Liver (tissue), 8 donors: ENCODE measurements at regions not wholly inside any gene's neighbourhood (a gene's known extent, or its start where the extent isn't known, plus 50 kb on each side); places are given as distances from the start of the nearest gene placed in this dataset.

Experiments
- DNase-seq: peaks from one replicate; pipeline ENCODE4 v3.0.0-alpha.2; 2017; ENCODE audit warnings: low spot score
- H3K27ac ChIP-seq, 2 donors: one replicate each; pipeline ENCODE4 v1.7.0; 2013; ENCODE audit warnings: inconsistent platforms in 2 of 2, low read length in 2 of 2, control low read depth in 1 of 2, low read depth in 1 of 2, mild to moderate bottlenecking in 1 of 2
- H3K27me3 ChIP-seq, 4 donors: one replicate each; pipeline versions ENCODE4 v1.6.1 to v1.7.0; 2013; ENCODE audit warnings: low read length in 3 of 4, inconsistent platforms in 1 of 4, mild to moderate bottlenecking in 1 of 4, moderate library complexity in 1 of 4; ENCODE audit not compliant: control insufficient read depth in 4 of 4, insufficient read depth in 4 of 4
- H3K36me3 ChIP-seq, 4 donors: one replicate each; pipeline versions ENCODE4 v1.6.1 to v1.7.0; 2013; ENCODE audit warnings: low read length in 3 of 4, mild to moderate bottlenecking in 3 of 4, low read depth in 1 of 4, moderate library complexity in 1 of 4; ENCODE audit not compliant: control insufficient read depth in 4 of 4, insufficient read depth in 3 of 4
- H3K4me1 ChIP-seq, 4 donors: one replicate each; pipeline versions ENCODE4 v1.6.1 to v1.7.0; 2013; ENCODE audit warnings: low read length in 3 of 4, mild to moderate bottlenecking in 3 of 4, moderate library complexity in 1 of 4; ENCODE audit not compliant: control insufficient read depth in 4 of 4, insufficient read depth in 4 of 4
- H3K4me3 ChIP-seq, 3 donors: one replicate each; pipeline versions ENCODE4 v1.6.1 to v1.7.0; 2013; ENCODE audit warnings: low read length in 3 of 3, control low read depth in 1 of 3, low read depth in 1 of 3, mild to moderate bottlenecking in 1 of 3
- H3K9ac ChIP-seq, 2 donors: one replicate each; pipeline ENCODE4 v1.7.0; 2013; ENCODE audit warnings: low read length in 2 of 2, mild to moderate bottlenecking in 2 of 2, moderate library complexity in 2 of 2, control low read depth in 1 of 2, low read depth in 1 of 2
- H3K9me3 ChIP-seq, 4 donors: one replicate each; pipeline versions ENCODE4 v1.6.1 to v1.7.0; 2013; ENCODE audit warnings: low read length in 3 of 4; ENCODE audit not compliant: control insufficient read depth in 4 of 4
- ATF3 ChIP-seq: IDR thresholded peaks from 2 replicates; pipeline ENCODE4 v1.6.1; 2016; ENCODE audit warnings: antibody characterized with exemption
- CTCF ChIP-seq: fragments of 150-350 bp; IDR thresholded peaks from 2 replicates; pipeline ENCODE4 v1.5.1; 2017; ENCODE audit warnings: improper control_type of control experiment, low read depth, low read length; ENCODE audit not compliant: missing input control
- EGR1 ChIP-seq, 2 donors: IDR thresholded peaks; 2 replicates each; pipeline ENCODE4 v1.6.1; 2016 to 2018; ENCODE audit warnings: antibody characterized with exemption in 2 of 2, low read depth in 2 of 2
- FOXA1 ChIP-seq: IDR thresholded peaks from 2 replicates; pipeline ENCODE4 v1.6.1; 2016; ENCODE audit warnings: antibody characterized with exemption
- FOXA2 ChIP-seq: IDR thresholded peaks from 2 replicates; pipeline ENCODE4 v1.6.1; 2016; ENCODE audit warnings: antibody characterized with exemption
- GABPA ChIP-seq, 2 donors: IDR thresholded peaks in 1 of 2; conservative IDR thresholded peaks in 1 of 2; 2 replicates each; pipeline ENCODE4 v1.6.1; 2016; ENCODE audit warnings: antibody characterized with exemption in 2 of 2, mild to moderate bottlenecking in 1 of 2, moderate library complexity in 1 of 2
- HNF4A ChIP-seq, 2 donors: conservative IDR thresholded peaks; 2 replicates each; pipeline ENCODE4 v1.6.1; 2016; ENCODE audit warnings: antibody characterized with exemption in 2 of 2, mild to moderate bottlenecking in 2 of 2
- JUND ChIP-seq, 2 donors: IDR thresholded peaks; 2 replicates each; pipeline ENCODE4 v1.6.1; 2016; ENCODE audit warnings: antibody characterized with exemption in 2 of 2
- NR2F2 ChIP-seq: IDR thresholded peaks from 2 replicates; pipeline ENCODE4 v1.6.1; 2016; ENCODE audit warnings: antibody characterized with exemption
- RAD21 ChIP-seq, 2 donors: IDR thresholded peaks; 2 replicates each; pipeline ENCODE4 v1.6.1; 2016; ENCODE audit warnings: antibody characterized with exemption in 2 of 2, mild to moderate bottlenecking in 2 of 2
- REST ChIP-seq: IDR thresholded peaks from 2 replicates; pipeline ENCODE4 v1.6.1; 2016; ENCODE audit warnings: antibody characterized with exemption, mild to moderate bottlenecking
- RXRA ChIP-seq, 2 donors: IDR thresholded peaks; 2 replicates each; pipeline ENCODE4 v1.6.1; 2017 to 2018; ENCODE audit warnings: antibody characterized with exemption in 2 of 2, mild to moderate bottlenecking in 1 of 2
- SP1 ChIP-seq: IDR thresholded peaks from 2 replicates; pipeline ENCODE4 v1.6.1; 2018; ENCODE audit warnings: antibody characterized with exemption, mild to moderate bottlenecking
- TAF1 ChIP-seq: conservative IDR thresholded peaks from 2 replicates; pipeline ENCODE4 v1.6.1; 2016; ENCODE audit warnings: antibody characterized with exemption, mild to moderate bottlenecking
- WGBS: extraction: QIAGEN DNeasy Blood & Tissue Kit; methylation state at CpG from one replicate; pipeline ENCODE4 v1.1.7; 2013; 5-methylcytosine and 5-hydroxymethylcytosine counted together
- donor health status: healthy.
- donor health status: healthy.
- donor health status: healthy.
- donor health status: healthy.
- donor health status: healthy.

- Histone ChIP-seq H3K4me3 (no peak overlapping the region), H3K9me3 (no peaks in the 10 kb centered on the region), H3K4me1 (no peaks in the 10 kb centered on the region), H3K27ac (no peak overlapping the region), H3K9ac (no peak overlapping the region), H3K36me3 (no peaks in the 10 kb centered on the region), H3K27me3 (no peaks in the 10 kb centered on the region)
- DNase-seq, result no peak
- TF ChIP-seq JUND (IDR thresholded peaks at IDR 0.05) (no peak), HNF4A (conservative IDR thresholded peaks at IDR 0.05) (no peak), ATF3 (no peak), CTCF (no peak), RXRA (IDR thresholded peaks at IDR 0.05) (no peak), REST (no peak), TAF1 (no peak), FOXA1 (no peak)
- WGBS, result 66% methylated on average over 3 of the region's 3 CpGs
Observed at GRCh38 chr2:235286622-235287374, 207.0 kb upstream of the AGAP1 start.

- no peaks in the 10 kb centered on the region for H3K4me1 ChIP-seq
- H3K9ac ChIP-seq, result no peak overlapping the region
- H3K36me3 ChIP-seq, result no peaks in the 10 kb centered on the region
- DNase-seq, result no peak
- H3K4me3 ChIP-seq, result no peak overlapping the region
- WGBS, result 84% methylated on average over 6 of the region's 6 CpGs
- H3K9me3 ChIP-seq, result no peaks in the 10 kb centered on the region
- TF ChIP-seq NR2F2 (no peak), SP1 (no peak), FOXA1 (no peak), GABPA (IDR thresholded peaks at IDR 0.05 in 1 of 2, conservative IDR thresholded peaks at IDR 0.05 in 1 of 2) (no peak), FOXA2 (no peak), TAF1 (no peak), RAD21 (IDR thresholded peaks at IDR 0.05) (no peak), EGR1 (IDR thresholded peaks at IDR 0.05; ENCODE audit: low read depth in 2 of 2) (no peak)
- no peaks in the 10 kb centered on the region for H3K27me3 ChIP-seq
- no peak overlapping the region for H3K27ac ChIP-seq
Observed at GRCh38 chr2:235287375-235287733, 206.5 kb upstream of the AGAP1 start.
